Vagina (tissue), 2 donors: ENCODE measurements at regions not wholly inside any gene's neighbourhood (a gene's known extent, or its start where the extent isn't known, plus 50 kb on each side); places are given as distances from the start of the nearest gene placed in this dataset.

ENCODE experiments used
- CTCF ChIP-seq, 3 experiments: fragments of 450-650 bp in 2 of 3; fragments of 200-600 bp in 1 of 3; sonication (generic) in 1 of 3; IDR thresholded peaks; one replicate each; pipeline ENCODE4 v1.5.1; 2017 to 2019; ENCODE audit warnings: antibody characterized with exemption in 3 of 3, mild to moderate bottlenecking in 2 of 3, moderate library complexity in 2 of 3
- POLR2AphosphoS5 ChIP-seq, 2 donors: sonication (generic); formaldehyde crosslinking; IDR thresholded peaks; one replicate each; pipeline ENCODE4 v1.9.0; 2017; ENCODE audit warnings: antibody characterized with exemption in 2 of 2, mild to moderate bottlenecking in 2 of 2, low read depth in 1 of 2; ENCODE audit not compliant: insufficient read depth in 1 of 2

- TF ChIP-seq CTCF (IDR thresholded peaks at IDR 0.05) (no peak), POLR2AphosphoS5 (IDR thresholded peaks at IDR 0.05; ENCODE audit: insufficient read depth in 1 of 2, low read depth in 1 of 2) (no peak)
These were observed 865.5 kb downstream of the TMEM182 start for GRCh38 chr2:103627301-103627700.
